K562 (cell line): ENCODE measurements at regions not wholly inside any gene's neighbourhood (a gene's known extent, or its start where the extent isn't known, plus 50 kb on each side); places are given as distances from the start of the nearest gene placed in this dataset.

Experiments
- ATAC-seq: fragments of 200-7000 bp; cut with Tn5 transposase; 3 replicates; pipeline ENCODE4 v1.9.1; 2020; ENCODE audit warnings: moderate library complexity
- BruUV-seq: library from RNA; stranded (reverse); fragments of 400-500 nt; replicated peaks from 2 replicates; lab custom pipeline; 2021; lab: Mats Ljungman, UMichigan
- CTCF ChIA-PET: fragments of 300-600 bp; formaldehyde crosslinking; extraction: SDS; loops from one replicate; lab custom pipeline; 2021; ENCODE audit warnings: low intra/inter-chr PET ratio; lab: Yijun Ruan, JAX
- POLR2A ChIA-PET: fragments of 300-600, 350-650 bp; sonication (Branson Sonifier 250); formaldehyde crosslinking; extraction: SDS; loops from one replicate; lab custom pipeline; 2021; ENCODE audit warnings: antibody characterized with exemption, inconsistent platforms; lab: Yijun Ruan, JAX
- DNase-seq, 4 experiments: peaks; one replicate each; pipeline versions ENCODE4 v3.0.0 to v3.0.0-alpha.2; 2011 to 2018; ENCODE audit warnings: low spot score in 3 of 4, mixed read lengths in 3 of 4; ENCODE audit errors: extremely low read depth in 1 of 4
- FAIRE-seq: peaks from 2 replicates; lab custom pipeline; 2011; peaks lifted over from hg19 to GRCh38; lab: Jason Lieb, UNC
- H2AFZ ChIP-seq: 2 replicates; pipeline ENCODE4 v1.6.0; 2011; ENCODE audit warnings: low read depth, low read length, control low read depth, inconsistent platforms
- H3K27ac ChIP-seq: fragments of 200-600 bp; 3 replicates; pipeline ENCODE4 v1.8.0; 2011; ENCODE audit warnings: low read depth, mild to moderate bottlenecking, control low read depth, inconsistent platforms, low read length, moderate library complexity, mixed read lengths; ENCODE audit errors: extremely low read depth
- H3K27me3 ChIP-seq, 2 experiments: fragments of 300-600 bp in 1 of 2; 2 replicates in 1 of 2; 3 replicates in 1 of 2; pipeline versions ENCODE4 v1.6.0 to v1.8.0; 2011; ENCODE audit warnings: inconsistent platforms in 2 of 2, low read length in 2 of 2, mild to moderate bottlenecking in 1 of 2, mixed read lengths in 1 of 2, moderate library complexity in 1 of 2; ENCODE audit not compliant: control insufficient read depth in 2 of 2, insufficient read depth in 2 of 2
- H3K36me3 ChIP-seq: fragments of 300-600 bp; 3 replicates; pipeline ENCODE4 v1.8.0; 2011; ENCODE audit warnings: mild to moderate bottlenecking, low read length, inconsistent platforms; ENCODE audit not compliant: control insufficient read depth, insufficient read depth
- H3K4me1 ChIP-seq, 2 experiments: fragments of 200-600 bp in 1 of 2; replicated peaks in 1 of 2; 2 replicates in 1 of 2; 3 replicates in 1 of 2; pipeline versions ENCODE4 v1.5.1 to v1.8.0; 2011; ENCODE audit warnings: inconsistent platforms in 2 of 2, low read length in 2 of 2, mild to moderate bottlenecking in 1 of 2, mixed read lengths in 1 of 2, moderate library complexity in 1 of 2; ENCODE audit not compliant: control insufficient read depth in 2 of 2, insufficient read depth in 2 of 2
- H3K4me2 ChIP-seq: 2 replicates; pipeline ENCODE4 v1.6.1; 2011; ENCODE audit warnings: low read length, control low read depth, inconsistent platforms, mixed read lengths; ENCODE audit not compliant: insufficient read depth
- H3K4me3 ChIP-seq: fragments of 200-600 bp; sonication (generic), shearing (Covaris generic); 2 replicates; pipeline ENCODE4 v1.5.1; 2016; ENCODE audit warnings: control low read depth, inconsistent platforms
- H3K79me2 ChIP-seq: fragments of 200-600 bp; 3 replicates; pipeline ENCODE4 v1.8.0; 2011; ENCODE audit warnings: low read length, inconsistent platforms; ENCODE audit not compliant: control insufficient read depth, insufficient read depth
- H3K9ac ChIP-seq, 2 experiments: 2 replicates each; pipeline versions ENCODE4 v1.6.0 to v1.6.1; 2011; ENCODE audit warnings: low read depth in 2 of 2, low read length in 2 of 2, control low read depth in 1 of 2, inconsistent platforms in 1 of 2, mild to moderate bottlenecking in 1 of 2, mixed read lengths in 1 of 2; ENCODE audit not compliant: insufficient read depth in 1 of 2
- H3K9me1 ChIP-seq: one replicate; pipeline ENCODE4 v1.6.0; 2011; ENCODE audit warnings: inconsistent platforms, mild to moderate bottlenecking, low read length, moderate library complexity; ENCODE audit not compliant: control insufficient read depth, insufficient read depth
- H3K9me3 ChIP-seq: replicated peaks from 2 replicates; pipeline ENCODE4 v1.5.1; 2011; ENCODE audit warnings: low read depth, low read length, inconsistent platforms; ENCODE audit not compliant: control insufficient read depth, insufficient read depth
- H4K20me1 ChIP-seq: replicated peaks from 2 replicates; pipeline ENCODE4 v1.6.1; 2011; ENCODE audit warnings: low read length, inconsistent platforms, mixed read lengths; ENCODE audit not compliant: control insufficient read depth, insufficient read depth
- CTCF ChIP-seq, 3 experiments: IDR thresholded peaks in 2 of 3; conservative IDR thresholded peaks in 1 of 3; 2 replicates each; pipeline ENCODE4 v1.5.1; 2011 to 2012; ENCODE audit warnings: low read length in 3 of 3, mild to moderate bottlenecking in 3 of 3, control low read depth in 2 of 3, improper control_type of control experiment in 1 of 3, inconsistent platforms in 1 of 3, low read depth in 1 of 3, mixed read lengths in 1 of 3, moderate library complexity in 1 of 3; ENCODE audit not compliant: insufficient read depth in 2 of 3
- HNRNPLL ChIP-seq: fragments of 200-400 bp; formaldehyde crosslinking; IDR thresholded peaks from 2 replicates; pipeline ENCODE4 v1.6.1; 2017; ENCODE audit warnings: low read length, low read depth, mild to moderate bottlenecking; ENCODE audit not compliant: poor library complexity, severe bottlenecking
- PHF21A ChIP-seq: fragments of 450-650 bp; IDR thresholded peaks from 2 replicates; pipeline ENCODE4 v1.6.1; 2017; ENCODE audit warnings: low read depth, borderline replicate concordance
- ZBTB2 ChIP-seq: fragments of 450-650 bp; IDR thresholded peaks from 2 replicates; pipeline ENCODE4 v1.6.1; 2016; ENCODE audit warnings: antibody characterized with exemption
- ZKSCAN1 ChIP-seq: fragments of 150-350 bp; IDR thresholded peaks from 2 replicates; pipeline ENCODE4 v1.6.1; 2016; ENCODE audit warnings: low read depth, low read length
- ZNF165 ChIP-seq: fragments of 250-450 bp; sonication (Bioruptor Pico); IDR thresholded peaks from 2 replicates; pipeline ENCODE4 v1.4.0; 2020; ENCODE audit warnings: borderline replicate concordance
- ZNF3 ChIP-seq: fragments of 250-450 bp; sonication (Bioruptor Pico); IDR thresholded peaks from 2 replicates; pipeline ENCODE4 v1.5.0; 2021; ENCODE audit warnings: mild to moderate bottlenecking, moderate library complexity
- in situ Hi-C: fragments of 300-500 bp; cut with MboI; formaldehyde crosslinking; loops from 4 replicates; pipeline ENCODE4 v1.15.0; 2018; ENCODE audit warnings: inconsistent platforms, mixed read lengths
- intact Hi-C: fragments of 100-400 bp; cut with micrococcal nuclease; formaldehyde crosslinking; loops from 2 replicates; pipeline ENCODE4 v1.14.2; 2022

GRCh38 chr9:7354704-7355103 is 444.9 kb downstream of the DMAC1 start:
- POLR2A ChIA-PET = no interaction called here
- no peak for FAIRE-seq
- TF ChIP-seq CTCF (IDR thresholded peaks at IDR 0.05 in 2 of 3, conservative IDR thresholded peaks at IDR 0.05 in 1 of 3; ENCODE audit: insufficient read depth in 2 of 3, low read depth in 1 of 3, low read length in 3 of 3) (no peak), ZKSCAN1 (no peak), HNRNPLL (no peak), ZBTB2 (no peak), PHF21A (no peak), ZNF165 (CRISPR knock-in tag) (no peak), ZNF3 (CRISPR knock-in tag) (no peak)
- no peak for ATAC-seq
- no peaks in the 10 kb centered on the region for H3K79me2 ChIP-seq
- H3K36me3 ChIP-seq = no peaks in the 10 kb centered on the region
- no peaks in the 10 kb centered on the region for H3K9me1 ChIP-seq
- in situ Hi-C loops (no loop called here), intact Hi-C loops (no loop called here)
- no peak for DNase-seq
- H3K4me2 ChIP-seq = no peak overlapping the region
- H3K27me3 ChIP-seq = no peaks in the 10 kb centered on the region
- no peak overlapping the region for H2AFZ ChIP-seq
- H3K4me3 ChIP-seq = no peak overlapping the region
- CTCF ChIA-PET = no interaction called here
- H3K9ac ChIP-seq = no peak overlapping the region
- no peak overlapping the region for H3K27ac ChIP-seq
- no TSS peak for BruUV-seq
- no peaks in the 10 kb centered on the region for H4K20me1 ChIP-seq
- no peaks in the 10 kb centered on the region for H3K4me1 ChIP-seq
- no peaks in the 10 kb centered on the region for H3K9me3 ChIP-seq
